Stimulated activated CD4-positive, alpha-beta T cell treated with anti-CD3 and anti-CD28 coated beads, Interleukin-12 subunit alpha, Interleukin-12 subunit beta, amount 100 ng/mL, for 48 hours (primary cell): ENCODE measurements at regions not wholly inside any gene's neighbourhood (a gene's known extent, or its start where the extent isn't known, plus 50 kb on each side); places are given as distances from the start of the nearest gene placed in this dataset.

Source experiments
- DNase-seq, 3 donors: peaks; one replicate each; pipeline ENCODE4 v3.0.0-alpha.2; 2020; ENCODE audit warnings: low read depth in 2 of 3, low spot score in 1 of 3

DNA sequence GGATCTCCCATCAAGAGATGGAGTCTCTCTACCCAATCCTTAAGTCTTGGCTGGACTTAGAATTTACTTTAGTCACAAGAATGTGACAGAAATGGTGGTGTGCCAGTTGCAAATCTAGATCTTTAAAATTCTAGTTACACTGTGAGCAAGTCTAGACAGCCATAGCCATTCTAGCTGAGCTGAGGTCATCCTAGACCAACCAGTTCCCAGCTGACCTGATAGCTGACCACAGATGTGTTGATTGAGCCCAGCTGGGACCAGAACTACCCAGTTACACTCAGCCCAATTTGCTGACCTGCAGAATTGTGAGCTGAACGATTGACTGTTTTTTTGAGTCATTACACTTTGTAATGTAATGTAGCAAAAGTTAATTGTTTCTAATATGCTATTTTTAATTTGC is 251.8 kb downstream of the ADGRL2 start:
- no peak for DNase-seq

DNA sequence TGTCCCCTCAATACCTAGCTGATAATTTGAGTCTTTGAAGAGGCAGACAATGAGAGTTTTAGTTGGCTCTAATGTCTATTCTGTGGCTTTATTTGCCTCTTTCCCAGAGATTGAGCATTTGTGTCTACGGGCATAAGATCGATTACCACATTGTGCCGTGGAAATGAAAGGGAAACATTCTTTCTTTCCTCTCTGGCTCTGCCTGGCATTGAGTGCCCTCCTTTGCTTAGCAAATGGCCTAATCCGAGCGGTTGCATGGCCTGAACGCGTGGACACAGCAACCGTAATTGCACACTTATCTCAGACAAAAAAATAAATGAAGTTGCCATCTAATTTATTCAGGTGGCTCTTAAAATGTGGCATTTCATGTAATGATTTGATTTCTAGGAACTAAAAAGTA is 247.9 kb downstream of the ADGRL2 start:
- DNase-seq: no peak

DNA sequence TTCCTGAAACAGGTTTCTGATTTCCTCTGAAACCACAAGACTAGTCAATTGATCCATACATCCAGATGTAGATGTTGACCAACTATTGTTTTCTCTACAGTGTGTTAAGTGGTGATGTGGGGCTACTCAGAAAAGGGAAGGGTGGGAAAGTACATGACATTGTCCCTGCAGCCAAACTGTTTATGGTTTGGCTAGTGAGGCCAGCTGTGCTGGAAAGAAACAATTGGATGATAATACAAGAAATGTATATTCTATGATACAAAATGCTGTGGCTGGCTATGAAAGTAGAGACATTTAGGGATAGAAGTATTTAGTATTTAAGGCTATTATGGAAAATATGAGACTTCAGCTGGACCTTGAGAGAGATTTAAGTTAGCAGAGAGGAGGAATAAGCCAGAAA is 244.5 kb downstream of the ADGRL2 start:
- no peak for DNase-seq

DNA sequence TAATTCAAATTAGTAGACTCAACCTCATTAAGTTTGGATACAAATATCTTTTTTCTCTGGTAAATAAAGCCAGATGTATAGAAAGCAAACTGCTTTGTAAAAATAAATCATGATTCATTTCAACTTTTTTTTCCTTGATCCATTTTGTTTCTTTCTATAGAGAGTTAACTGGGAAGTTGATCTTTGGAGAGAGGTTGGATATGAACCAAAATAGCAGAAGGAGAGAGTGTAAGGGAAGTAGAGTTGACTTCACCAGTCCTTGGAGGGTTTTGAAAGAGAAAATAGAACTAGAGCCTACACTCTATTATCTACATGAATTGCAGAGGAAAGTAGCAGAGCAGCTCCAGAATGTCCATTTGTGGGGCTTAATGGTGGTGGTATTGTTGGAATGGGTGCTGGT is 243.8 kb downstream of the ADGRL2 start:
- no peak for DNase-seq

GRCh38 chr1:82044111-82044510 is 243.4 kb downstream of the ADGRL2 start:
- DNase-seq: no peak

- no peak for DNase-seq
Observed at GRCh38 chr1:82042306-82043060, 241.7 kb downstream of the ADGRL2 start.
